ENCODE measurements at regions not wholly inside any gene's neighbourhood (a gene's known extent, or its start where the extent isn't known, plus 50 kb on each side); places are given as distances from the start of the nearest gene placed in this dataset.
"Not testable (repeated sequence)": the region's sequence is repeated elsewhere in the genome, so short reads cannot be mapped to it uniquely, and the experiment has no call there.

DNA sequence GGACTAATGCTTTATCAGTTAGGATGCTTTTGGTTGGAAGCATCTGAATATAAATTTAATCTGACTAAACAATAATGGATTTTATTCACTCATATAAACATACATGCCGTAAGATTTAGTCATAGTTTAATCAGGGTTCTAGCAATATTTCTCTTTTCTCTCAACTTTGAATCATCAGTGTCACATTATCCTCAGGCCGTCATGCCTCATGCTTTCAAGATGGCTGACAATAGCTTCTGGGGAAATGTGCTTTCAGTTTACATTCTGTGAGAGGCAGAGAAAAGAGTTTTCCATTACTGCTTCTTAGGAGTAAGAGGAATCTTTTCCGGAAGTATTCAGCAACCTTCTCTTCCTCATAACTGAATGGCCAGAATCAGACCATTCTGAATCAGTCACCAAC lies 162.2 kb downstream of the GJA1 start:
- no peak for DNase-seq

DNA sequence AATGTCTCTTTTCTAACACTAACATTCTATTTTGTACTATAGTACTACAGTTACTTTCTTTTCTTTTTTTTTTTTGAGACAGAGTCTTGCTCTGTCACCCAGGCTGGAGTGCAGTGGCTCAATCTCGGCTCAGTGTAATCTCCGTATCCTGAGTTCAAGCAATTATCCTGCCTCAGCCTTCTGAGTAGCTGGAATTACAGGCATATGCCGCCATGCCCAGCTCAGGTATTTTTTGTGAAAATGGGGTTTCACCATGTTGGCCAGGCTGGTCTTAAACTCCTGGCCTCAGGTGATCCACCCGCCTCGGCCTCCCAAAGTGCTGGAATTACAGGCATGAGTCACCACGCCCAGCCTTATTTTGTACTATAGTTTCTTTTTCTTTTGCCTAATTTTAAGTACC lies 163.9 kb downstream of the GJA1 start:
- DNase-seq = not testable (repeated sequence)

DNA sequence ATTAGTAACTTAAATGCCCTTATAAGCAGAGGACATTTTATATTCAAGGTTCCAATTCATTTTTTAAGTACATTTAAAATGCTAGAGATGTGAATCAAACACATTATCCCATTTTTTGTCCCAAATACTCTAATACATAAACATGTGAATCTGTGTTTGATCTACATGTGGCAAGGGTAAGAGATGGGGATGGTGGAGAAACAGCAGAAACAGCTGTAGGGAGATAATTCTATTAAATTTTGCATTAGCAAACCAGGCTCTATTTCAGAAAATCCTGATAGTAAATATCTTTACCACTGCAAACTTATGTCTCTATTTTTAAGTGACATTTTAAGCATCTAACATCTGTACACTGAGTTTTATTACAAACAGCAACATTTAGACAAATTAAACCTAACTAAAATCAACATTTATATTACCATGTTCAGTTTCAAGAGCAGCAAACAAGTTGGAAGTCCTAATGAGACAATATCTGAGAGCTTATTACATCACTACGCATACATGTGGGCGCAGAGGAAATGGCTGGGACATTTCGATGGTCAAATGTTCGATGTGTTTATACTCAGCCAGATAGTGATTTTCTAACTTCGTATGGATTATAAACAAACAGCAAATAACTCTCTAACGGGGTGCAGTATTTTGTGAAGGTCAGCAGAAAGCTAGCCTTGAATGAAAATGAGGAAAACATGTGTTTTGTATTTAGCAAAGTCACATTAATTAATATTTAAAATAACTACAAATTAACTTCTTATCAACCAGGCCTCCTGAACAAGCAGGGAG lies 165.1 kb downstream of the GJA1 start:
- DNase-seq = no peak

DNA sequence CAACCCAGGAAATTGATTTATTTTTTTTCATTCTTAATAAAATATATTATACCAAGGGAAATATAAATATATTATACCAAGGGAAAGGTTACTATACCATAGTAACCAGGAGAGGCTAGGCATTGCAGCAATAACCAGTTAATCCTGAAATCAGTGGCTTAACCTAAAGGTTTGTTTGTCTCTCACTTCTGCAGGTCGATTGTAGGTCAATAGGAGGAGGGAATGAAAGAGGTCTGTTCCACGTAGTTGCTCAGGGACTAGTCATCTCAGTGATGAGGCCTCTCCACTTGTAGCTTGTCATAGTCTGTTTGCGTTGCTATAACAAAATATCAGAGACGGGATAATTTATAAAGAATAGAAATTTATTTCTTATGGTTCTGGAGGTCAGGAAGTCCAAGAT lies 168.0 kb downstream of the GJA1 start:
- no peak for DNase-seq

DNA sequence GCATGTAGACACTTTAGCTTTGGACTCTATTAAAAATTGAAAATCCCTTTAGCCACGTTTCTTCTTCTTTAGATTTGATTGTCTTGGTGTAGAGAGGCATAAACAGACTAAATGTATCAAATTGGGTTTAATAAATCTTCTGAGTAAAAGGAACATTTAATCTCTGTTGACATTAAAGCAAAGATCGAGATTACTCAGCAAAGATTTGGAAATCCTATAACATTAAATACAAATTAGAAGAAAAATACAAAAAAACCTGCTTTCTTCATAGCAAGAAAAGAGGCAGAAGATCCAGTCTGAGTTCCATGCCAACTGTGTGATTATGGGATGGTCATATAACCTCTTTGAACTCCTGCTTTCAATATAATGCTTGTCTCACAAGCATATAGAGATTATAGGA lies 172.3 kb downstream of the GJA1 start:
- DNase-seq = no peak

DNA sequence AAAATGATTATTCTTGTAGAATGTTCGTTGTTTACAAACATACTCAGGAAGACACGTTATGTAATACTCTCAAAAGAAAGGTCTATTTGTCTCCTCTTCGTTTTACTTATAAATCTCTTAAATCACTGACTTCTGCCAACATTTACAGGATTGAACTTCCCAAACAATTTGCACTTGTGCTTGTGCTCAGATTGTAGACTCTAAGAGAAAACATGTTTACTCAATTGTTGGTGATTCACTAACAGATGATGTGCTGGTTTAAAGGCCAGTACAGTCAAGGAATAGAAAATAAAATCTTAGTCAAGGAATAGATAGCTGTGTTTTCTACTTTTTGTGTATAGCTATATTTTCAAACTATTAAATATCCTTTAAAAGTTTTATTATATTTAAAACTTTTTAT lies 172.8 kb downstream of the GJA1 start:
- DNase-seq = no peak

DNA sequence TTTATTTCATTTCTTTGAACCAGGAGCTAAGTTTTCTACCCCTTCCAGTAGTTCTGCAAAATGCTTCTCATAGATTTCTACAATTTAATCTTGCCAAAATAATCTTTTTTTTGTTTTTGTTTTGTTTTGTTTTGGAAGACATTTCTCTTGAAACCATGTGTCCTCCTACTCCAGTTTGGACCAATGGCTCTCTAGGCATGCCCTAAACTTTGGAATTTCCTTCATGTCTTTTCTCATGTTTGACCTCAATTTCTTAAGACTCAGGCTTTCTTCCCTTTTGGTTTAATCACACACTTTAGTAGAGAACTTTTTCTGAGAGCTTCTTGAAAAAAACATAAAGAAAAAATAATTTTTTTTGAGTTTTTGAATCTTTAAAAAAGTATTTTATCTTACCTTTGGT lies 173.8 kb downstream of the GJA1 start:
- DNase-seq = no peak

DNA sequence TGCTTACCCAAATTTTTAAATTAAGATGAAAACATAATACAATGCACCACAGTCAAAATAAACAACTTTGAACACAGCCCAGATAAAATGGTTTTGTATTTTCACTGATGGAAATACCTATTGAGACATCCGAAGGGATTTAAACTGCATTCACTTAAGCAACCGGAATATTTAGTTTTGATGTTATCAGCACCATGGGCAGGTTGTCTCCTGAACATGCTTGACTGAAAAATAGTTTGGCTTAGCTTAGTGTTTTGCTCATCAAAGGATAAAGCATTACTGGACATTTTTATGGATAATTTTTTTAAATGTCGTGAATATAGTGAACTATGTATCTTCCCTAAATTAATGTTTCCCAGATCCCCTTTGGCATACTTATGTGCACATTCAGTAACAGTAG lies 177.5 kb downstream of the GJA1 start:
- DNase-seq = no peak

DNA sequence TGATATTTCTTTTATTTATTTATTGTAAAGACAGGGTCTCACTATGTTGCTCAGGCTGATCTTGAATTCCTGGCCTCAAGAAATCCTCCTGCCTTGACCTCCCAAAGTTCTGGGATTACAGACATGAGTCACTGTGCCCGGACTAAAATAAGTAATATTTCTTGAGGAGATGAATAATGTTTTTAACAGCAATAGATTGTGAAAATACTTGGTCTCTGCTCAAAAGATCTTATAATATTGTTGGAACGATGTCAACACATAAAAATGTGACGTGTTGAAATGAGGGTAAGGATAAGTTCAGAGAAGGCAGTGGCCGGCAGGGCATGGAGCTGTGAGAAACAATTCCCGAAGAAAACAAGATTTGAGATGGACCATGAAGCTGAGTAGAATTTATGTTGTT lies 178.7 kb downstream of the GJA1 start:
- no peak for DNase-seq

DNA sequence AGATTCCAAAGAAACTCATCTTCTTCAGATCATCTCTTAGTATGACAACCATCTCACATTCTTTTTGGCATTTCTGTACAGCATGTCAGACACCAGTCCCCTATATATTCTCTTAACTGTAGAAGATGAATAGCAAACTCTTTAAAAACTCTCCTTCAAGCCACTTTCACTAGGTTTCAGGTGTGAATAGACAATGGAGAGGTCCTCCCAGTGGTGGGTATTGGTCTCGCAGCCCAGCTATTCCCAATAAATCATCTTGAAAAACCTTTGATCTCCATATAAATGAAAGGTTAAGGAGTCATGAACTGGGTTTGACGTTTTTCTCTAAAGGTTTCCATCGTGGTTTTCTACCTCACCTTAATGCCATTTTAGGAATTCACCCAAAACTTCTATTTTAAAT lies 180.0 kb downstream of the GJA1 start:
- no peak for DNase-seq

DNA sequence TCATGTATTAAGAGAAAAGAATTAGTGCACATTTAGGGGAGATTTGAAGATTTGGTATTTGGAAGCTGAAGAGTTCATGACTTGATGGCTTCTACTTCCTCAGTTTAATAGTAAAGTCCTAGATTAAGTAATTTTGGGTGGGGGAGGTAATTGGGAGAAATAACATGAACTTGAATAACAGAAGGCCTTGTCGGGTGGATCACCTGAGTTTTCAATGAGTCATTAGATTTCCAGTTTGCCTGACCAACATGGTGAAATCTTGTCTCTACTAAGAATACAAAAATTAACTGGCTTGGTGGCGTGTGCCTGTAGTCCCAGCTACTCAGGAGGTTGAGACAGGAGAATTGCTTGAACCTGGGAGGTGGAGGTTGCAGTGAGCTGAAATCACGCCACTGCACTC lies 181.0 kb downstream of the GJA1 start:
- no peak for DNase-seq

DNA sequence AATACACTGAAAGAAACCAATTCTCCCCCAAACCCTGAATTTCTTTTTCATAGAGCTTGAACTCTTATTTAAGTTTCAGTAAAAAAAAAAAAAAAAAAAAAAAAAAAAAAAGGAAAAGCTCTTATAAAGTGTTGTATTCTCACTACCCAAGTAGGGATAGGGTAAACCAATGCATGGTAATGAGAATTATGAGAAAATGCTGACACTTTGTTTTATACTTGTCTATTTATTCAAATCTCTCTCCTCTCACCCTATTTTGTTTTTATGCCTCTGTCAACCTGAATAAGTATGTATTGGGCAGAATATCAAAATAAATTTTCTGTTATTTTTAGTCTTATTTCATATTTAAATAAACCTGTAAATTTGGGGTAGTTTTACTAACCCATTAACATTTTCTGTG lies 181.9 kb downstream of the GJA1 start:
- no peak for DNase-seq

DNA sequence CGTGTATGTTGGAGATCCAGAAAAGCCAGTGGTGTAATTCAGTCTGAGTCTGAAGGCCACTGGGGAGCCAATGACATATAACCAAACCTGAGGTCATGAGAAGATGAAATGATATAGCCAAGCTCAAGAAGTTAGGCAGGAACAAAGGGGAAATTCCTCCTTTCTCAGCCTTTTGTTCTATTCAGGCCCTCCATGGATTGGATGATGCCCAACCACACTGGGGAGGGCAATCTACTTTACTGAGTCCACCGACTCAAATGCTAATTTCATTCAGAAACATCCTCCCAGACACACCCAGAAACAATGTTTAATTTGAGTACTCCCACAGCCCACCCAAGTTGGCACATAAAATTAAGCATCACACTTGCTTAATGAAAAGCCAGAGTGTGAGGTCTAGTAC lies 183.6 kb downstream of the GJA1 start:
- no peak for DNase-seq

DNA sequence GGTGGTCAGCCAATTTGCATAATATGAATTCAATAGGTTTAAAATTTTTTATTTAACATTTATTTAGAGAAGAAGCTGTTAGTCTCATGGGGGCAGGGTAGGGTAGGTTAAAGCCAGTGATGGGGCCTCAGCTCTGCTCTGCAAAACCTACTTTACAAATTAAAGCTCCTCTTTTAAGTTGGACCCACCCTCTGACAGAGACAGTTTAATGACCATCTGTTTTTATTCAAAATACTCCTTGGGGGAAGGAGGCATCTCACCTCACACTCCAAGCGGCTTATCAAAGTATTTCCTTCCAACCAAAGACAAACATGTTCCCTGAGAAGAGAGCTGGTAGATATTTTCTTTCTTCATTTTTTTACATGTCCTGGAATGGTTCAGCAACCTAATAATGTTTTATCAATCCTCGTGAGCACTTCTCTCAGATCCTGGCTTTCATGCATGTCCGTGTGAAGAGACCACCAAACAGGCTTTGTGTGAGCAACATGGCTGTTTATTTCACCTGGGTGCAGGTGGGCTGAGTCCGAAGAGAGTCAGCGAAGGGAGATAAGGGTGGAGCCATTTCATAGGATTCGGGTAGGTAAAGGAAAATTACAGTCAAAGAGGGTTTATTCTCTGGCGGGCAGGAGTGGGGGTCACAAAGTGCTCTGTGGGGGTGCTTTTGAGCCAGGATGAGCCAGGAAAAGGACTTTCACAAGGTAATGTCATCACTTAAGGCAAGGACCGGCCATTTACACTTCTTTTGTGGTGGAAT lies 184.7 kb downstream of the GJA1 start:
- no peak for DNase-seq

DNA sequence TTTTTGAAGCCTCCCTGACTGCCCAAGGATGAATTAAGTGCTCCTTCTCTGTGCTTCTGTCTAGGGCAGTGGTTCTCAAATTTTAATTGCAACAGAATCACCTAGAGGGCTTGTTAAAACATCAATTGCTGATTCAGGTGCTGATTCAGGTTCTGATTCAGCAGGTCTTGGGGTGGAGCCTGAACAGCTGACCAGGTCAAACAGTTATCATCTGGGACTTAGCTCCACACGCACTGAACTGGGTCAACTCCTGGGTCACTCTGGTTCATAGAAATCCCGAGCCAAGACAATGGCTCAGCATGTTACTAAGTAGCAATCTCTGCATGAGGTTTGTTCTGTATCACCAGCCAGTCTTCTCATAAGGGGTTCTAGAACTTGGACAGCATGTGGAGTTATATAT lies 192.3 kb downstream of the GJA1 start:
- DNase-seq = no peak

DNA sequence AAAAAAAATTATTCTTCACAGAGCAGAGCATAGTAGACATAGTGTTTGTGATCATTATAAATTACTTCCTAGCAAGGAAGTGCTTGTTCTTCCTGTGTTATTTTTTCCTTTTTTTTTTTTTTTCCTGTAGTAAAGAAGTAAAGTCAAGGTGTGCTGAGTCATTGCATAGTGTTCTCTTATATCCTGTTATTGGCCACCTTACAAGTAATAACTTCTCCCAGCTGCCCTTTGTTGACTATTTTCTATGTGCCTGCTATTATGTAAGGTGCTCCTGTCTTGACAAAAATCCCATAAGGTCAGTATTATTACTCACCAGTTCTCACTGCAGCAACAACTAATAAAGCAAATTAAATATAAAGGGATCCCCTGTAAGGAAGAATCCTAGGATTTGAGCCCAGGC lies 195.3 kb downstream of the GJA1 start:
- no peak for DNase-seq

DNA sequence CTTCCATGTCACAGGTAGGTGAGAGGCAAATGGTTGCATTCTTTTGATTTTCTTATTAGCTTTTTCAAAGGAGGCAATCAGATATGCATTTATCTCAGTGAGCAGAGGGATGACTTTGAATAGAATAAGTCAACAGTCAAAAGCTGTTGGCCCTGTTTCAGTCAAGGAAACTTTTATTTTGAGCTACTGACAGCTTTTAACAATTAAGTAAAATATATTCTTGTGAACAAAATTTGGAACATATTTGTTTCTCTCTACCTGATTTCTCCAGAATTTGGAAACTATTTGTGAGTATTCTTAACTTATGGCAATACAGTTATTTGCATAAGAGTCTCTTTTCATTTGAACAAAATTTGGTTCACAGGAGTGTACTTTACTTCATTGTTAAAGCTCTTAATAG lies 196.3 kb downstream of the GJA1 start:
- DNase-seq = not testable (repeated sequence)

DNA sequence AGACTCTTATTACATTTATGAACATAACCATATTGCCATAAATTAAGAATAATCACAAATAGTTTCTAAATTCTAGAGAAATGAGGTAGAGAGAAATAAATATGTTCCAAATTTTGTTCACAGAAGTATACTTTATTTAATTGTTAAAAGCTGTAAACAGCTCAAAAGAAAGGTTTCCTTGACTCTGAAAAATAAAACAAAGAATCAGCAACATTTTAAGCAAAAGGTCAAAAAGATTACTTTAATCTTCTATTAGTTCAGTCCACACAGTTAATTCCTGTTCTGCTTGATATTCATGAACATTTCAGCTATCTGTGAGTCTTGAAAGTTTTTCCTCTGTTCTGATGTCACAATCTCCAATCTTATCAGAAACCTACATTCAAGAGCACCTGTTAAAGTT lies 197.9 kb downstream of the GJA1 start:
- no peak for DNase-seq

DNA sequence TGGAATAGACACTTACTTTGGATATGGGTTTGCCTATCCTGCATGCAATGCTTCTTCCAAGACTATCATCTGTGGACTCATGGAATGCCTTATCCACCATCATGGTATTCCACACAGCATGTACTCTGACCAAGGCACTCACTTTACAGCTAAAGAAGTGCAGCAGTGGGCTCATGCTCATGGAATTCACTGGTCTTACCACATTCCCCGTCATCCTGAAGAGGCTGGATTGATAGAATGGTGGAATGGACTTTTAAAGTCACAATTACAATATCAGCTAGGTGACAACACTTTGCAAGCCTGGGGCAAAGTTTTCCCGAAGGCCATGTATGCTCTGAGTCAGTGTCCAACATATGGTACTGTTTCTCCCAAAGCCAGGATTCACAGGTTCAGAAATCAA lies 199.1 kb downstream of the GJA1 start:
- DNase-seq = not testable (repeated sequence)

DNA sequence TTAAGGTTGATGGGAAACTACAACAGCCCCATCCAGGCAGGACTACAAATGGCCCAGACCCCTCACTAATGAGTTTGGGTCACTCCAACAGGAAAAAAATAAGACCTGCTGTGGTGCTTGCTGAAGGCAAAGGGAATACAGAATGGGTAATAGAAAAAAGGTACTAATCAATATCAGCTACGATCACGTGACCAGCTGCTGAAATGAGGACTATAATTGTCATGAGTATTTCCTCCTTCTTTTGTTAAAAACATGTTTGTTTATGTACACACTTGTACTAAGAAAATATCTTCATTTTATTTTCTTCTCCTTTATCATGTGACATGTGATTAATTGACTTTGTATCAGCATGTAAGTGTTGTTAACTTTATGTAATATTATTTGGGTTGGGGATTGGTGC lies 199.9 kb downstream of the GJA1 start:
- no peak for DNase-seq

DNA sequence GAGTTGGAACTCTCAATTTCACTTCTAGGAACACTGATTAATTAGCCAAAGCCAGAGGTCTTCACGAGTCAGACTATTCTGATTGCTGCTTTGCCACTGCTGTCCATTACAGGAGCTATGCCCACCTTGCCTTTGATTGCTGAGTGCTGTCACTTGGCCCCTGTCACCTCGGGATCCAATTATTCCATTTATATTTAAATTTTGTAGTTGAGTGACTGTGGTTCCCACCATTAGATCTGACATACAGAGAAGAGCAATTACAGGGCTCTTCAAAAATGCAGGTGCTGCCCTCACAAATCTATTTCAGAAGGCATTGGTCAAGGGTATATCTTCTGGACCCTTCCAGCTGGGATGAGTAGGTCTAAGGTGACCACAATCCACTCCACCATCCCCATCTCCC lies 200.8 kb downstream of the GJA1 start:
- DNase-seq = not testable (repeated sequence)

DNA sequence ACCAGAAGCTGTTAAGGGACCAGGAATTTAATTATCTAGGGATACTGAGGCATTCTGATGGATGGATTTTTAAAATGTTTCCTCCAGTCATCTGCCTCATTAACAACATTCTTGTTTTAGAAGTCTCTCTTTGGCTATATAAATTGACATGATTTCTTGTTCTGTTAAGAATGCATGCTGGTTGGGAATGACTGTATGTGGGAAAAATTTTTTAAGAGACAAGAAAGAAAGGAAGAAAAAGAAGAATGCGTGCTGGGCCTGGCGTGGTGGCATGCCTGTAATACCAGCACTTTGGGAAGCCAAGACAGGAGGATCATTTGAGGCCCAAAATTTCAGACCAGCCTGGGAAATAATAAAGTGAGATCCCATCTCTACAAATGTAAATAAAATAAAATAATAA lies 203.6 kb downstream of the GJA1 start:
- DNase-seq = no peak

DNA sequence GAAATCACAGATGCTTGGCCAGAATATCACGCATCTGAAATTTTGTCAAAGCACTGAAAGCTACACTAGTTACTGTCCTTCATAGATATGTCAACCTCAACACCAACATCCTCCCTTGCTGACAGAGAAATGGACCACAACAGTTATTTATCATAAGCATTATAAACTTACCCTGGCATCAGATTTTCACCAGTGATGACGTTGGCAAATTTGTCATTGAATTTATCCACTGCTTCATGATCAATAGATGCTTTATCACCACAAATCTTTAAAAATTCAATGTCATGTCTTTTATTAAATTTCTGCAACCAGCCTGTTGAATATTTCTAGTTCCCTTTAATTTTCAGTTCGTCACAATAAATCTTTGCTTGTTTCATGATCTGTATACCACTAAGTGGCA lies 205.7 kb downstream of the GJA1 start:
- no peak for DNase-seq

DNA sequence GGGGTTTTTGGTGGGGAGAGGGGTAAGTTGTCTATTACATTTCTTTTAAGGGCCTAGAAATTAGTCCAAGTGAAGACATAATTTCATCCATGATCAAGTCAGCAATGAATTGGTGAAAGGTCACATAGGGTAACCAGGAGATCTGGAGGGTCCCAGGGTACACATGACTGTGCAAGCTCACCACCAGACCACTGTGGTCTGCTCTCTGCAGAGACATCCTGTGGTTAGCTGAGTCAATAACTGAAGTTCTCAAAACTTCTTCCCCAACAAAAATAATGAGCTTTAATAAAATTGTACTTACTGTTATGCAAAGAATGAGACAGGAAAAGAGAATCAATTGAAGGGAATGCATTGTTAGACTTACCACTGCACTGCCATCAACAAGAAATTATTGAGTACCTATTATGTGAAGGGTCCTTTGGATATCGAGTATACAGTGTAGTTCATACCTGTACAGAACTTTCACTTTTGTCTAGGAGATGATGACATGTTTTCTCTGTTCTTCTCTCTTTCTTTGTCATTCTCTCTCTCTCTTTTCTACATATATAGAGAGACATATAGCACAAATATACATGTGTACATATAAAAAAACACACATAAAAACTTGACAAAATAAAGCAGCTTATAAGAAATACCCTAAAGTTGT lies 209.8 kb downstream of the GJA1 start:
- peak; percentile 86 for DNase-seq

Data from MV-4-11 (cell line).